Adrenal gland (tissue), 9 donors: ENCODE measurements at regions not wholly inside any gene's neighbourhood (a gene's known extent, or its start where the extent isn't known, plus 50 kb on each side); places are given as distances from the start of the nearest gene placed in this dataset.

Source experiments
- DNase-seq, 7 donors: peaks; one replicate each; pipeline ENCODE4 v3.0.0-alpha.2; 2019 to 2020
- H3K27ac ChIP-seq, 5 donors: fragments of 200-600 bp; sonication (generic) in 4 of 5; 1 replicate in 3 of 5; 2 replicates in 2 of 5; pipeline versions ENCODE4 v1.5.1 to v1.8.0; 2016 to 2020; ENCODE audit warnings: mild to moderate bottlenecking in 1 of 5
- H3K27me3 ChIP-seq: fragments of 200-600 bp; 2 replicates; pipeline ENCODE4 v1.8.0; 2021
- H3K36me3 ChIP-seq, 2 donors: fragments of 200-600 bp; replicated peaks in 1 of 2; 1 replicate in 1 of 2; 2 replicates in 1 of 2; pipeline versions ENCODE4 v1.5.1 to v1.8.0; 2018 to 2022
- H3K4me1 ChIP-seq, 2 donors: fragments of 200-600 bp; replicated peaks in 1 of 2; 1 replicate in 1 of 2; 2 replicates in 1 of 2; pipeline versions ENCODE4 v1.5.1 to v1.8.0; 2018 to 2021
- H3K4me3 ChIP-seq, 4 donors: fragments of 200-600 bp; sonication (generic) in 3 of 4; one replicate each; pipeline ENCODE4 v1.5.1; 2016 to 2018
- H3K9me3 ChIP-seq, 3 donors: fragments of 200-600 bp; sonication (generic) in 1 of 3; replicated peaks in 1 of 3; 1 replicate in 2 of 3; 2 replicates in 1 of 3; pipeline versions ENCODE4 v1.5.1 to v1.8.0; 2016 to 2021
- POLR2A ChIP-seq, 2 donors: fragments of 450-650 bp; IDR thresholded peaks; one replicate each; pipeline ENCODE4 v1.6.1; 2017; ENCODE audit warnings: antibody characterized with exemption in 2 of 2, mild to moderate bottlenecking in 2 of 2, moderate library complexity in 1 of 2
- WGBS, 4 donors: extraction: QIAGEN DNeasy Blood & Tissue Kit in 2 of 4; methylation state at CpG; one replicate each; pipeline versions ENCODE4 v1.1.5 to v1.1.7; 2013 to 2017; 5-methylcytosine and 5-hydroxymethylcytosine counted together
- intact Hi-C, 2 donors: fragments of 100-400 bp; cut with DNase I; formaldehyde crosslinking; loops; one replicate each; pipeline versions ENCODE4 v1.14.1 to v1.15.0; 2022 to 2023
- TF ChIP-seq, protein P1 (sequence below), 6 experiments: fragments of 450-650 bp in 4 of 6; fragments of 200-600 bp in 2 of 6; sonication (generic) in 1 of 6; IDR thresholded peaks; 1 replicate in 5 of 6; 2 replicates in 1 of 6; pipeline versions ENCODE4 v1.5.1 to v1.8.0; 2016 to 2021; ENCODE audit warnings: antibody characterized with exemption in 6 of 6, mild to moderate bottlenecking in 2 of 6, moderate library complexity in 1 of 6
- donor health status: healthy with polysubstance abuse.
- donor health status: Bipolar disorder and iron deficiency.
- donor health status: DM: yes; HTN: yes; CAD: no.
- donor health status: DM: no; HTN: no; CAD: no.
- donor health status: DM: no; HTN: no; CAD: no.

DNA sequence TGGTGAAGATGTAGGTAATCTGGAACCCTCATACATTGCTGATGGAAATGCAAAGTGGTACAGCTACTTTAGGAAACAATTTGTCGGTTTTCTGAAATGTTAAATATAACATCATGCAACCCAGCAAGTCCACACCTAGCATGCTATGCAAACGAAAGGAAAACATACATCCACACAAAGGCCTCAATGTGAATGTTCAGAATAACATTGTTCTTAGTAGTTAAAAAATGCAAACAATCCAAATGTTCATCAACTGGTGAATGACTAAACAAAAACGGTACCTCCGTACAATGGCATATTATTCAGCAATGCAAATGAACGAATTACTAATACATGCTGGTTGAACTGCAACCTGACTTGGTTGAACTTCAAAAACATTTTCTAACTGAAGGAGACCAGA, 423.3 kb upstream of the THRB start:
- H3K9me3 ChIP-seq: no peaks in the 10 kb centered on the region
- TF ChIP-seq, protein P1, sequence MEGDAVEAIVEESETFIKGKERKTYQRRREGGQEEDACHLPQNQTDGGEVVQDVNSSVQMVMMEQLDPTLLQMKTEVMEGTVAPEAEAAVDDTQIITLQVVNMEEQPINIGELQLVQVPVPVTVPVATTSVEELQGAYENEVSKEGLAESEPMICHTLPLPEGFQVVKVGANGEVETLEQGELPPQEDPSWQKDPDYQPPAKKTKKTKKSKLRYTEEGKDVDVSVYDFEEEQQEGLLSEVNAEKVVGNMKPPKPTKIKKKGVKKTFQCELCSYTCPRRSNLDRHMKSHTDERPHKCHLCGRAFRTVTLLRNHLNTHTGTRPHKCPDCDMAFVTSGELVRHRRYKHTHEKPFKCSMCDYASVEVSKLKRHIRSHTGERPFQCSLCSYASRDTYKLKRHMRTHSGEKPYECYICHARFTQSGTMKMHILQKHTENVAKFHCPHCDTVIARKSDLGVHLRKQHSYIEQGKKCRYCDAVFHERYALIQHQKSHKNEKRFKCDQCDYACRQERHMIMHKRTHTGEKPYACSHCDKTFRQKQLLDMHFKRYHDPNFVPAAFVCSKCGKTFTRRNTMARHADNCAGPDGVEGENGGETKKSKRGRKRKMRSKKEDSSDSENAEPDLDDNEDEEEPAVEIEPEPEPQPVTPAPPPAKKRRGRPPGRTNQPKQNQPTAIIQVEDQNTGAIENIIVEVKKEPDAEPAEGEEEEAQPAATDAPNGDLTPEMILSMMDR (IDR thresholded peaks at IDR 0.05): no peak
- TF ChIP-seq POLR2A (IDR thresholded peaks at IDR 0.05): no peak
- no peaks in the 10 kb centered on the region for H3K27me3 ChIP-seq
- H3K4me3 ChIP-seq: no peak overlapping the region
- DNase-seq: no peak
- H3K27ac ChIP-seq: no peak overlapping the region
- no peaks in the 10 kb centered on the region for H3K36me3 ChIP-seq
- H3K4me1 ChIP-seq: no peaks in the 10 kb centered on the region
- intact Hi-C loops: no loop called here
- 81 to 92% (median 89%) methylated on average over 5 of the region's 5 CpGs for WGBS, 4 donors

DNA sequence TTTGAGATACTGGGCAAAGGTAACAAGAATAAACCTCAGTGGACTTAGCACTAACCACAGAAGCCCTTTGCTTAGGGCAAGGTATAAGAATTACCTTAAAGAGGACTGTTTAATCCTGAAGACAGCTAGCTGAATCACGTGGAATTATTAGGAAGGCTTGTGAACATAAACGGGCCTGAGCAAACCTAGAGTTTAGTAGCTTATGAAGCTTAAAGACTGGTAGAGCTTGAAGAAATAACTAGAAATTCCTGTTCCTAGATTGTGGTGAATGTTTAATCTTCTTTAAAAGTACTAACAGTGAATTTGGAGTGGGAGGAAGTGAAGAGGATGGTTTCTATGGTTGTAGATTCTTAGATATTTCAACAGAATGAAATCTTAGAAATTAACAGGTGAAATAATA, 428.9 kb upstream of the THRB start:
- intact Hi-C loops: no loop called here
- Histone ChIP-seq H3K4me1 (no peaks in the 10 kb centered on the region), H3K27ac (no peak overlapping the region), H3K9me3 (no peaks in the 10 kb centered on the region), H3K36me3 (no peaks in the 10 kb centered on the region), H3K4me3 (no peak overlapping the region), H3K27me3 (no peaks in the 10 kb centered on the region)
- TF ChIP-seq, protein P1 (IDR thresholded peaks at IDR 0.05): no peak
- TF ChIP-seq POLR2A (IDR thresholded peaks at IDR 0.05): no peak
- no peak for DNase-seq
- 60 to 80% (median 70%) methylated on average over 2 of the region's 2 CpGs for WGBS, 4 donors

DNA sequence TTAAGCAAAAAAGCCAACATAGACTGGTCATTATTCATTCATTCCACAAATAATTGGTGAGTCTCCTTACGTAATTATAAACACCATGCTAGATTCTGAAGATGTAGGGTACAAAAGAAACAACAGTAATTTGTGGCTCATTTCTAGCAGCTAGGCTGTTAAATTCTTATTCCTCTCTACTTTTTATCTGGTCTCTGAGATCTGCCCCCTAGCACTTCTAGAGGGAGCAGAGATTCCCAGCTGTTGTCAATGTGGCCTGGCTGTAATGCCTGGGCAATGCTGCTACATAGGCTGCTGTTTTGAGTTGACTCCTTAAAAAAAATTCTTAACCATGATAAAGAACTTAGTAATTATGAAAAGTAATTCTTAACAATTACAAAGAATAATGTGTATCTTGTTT, 434.9 kb upstream of the THRB start:
- DNase-seq: no peak
- TF ChIP-seq, protein P1 (IDR thresholded peaks at IDR 0.05): no peak
- 85 to 95% (median 91%) methylated on average over 1 of the region's 1 CpG for WGBS, 4 donors
- Histone ChIP-seq H3K4me3 (no peak overlapping the region), H3K4me1 (no peaks in the 10 kb centered on the region), H3K27ac (no peak overlapping the region), H3K27me3 (no peaks in the 10 kb centered on the region), H3K36me3 (no peaks in the 10 kb centered on the region), H3K9me3 (no peaks in the 10 kb centered on the region)
- intact Hi-C loops: no loop called here

DNA sequence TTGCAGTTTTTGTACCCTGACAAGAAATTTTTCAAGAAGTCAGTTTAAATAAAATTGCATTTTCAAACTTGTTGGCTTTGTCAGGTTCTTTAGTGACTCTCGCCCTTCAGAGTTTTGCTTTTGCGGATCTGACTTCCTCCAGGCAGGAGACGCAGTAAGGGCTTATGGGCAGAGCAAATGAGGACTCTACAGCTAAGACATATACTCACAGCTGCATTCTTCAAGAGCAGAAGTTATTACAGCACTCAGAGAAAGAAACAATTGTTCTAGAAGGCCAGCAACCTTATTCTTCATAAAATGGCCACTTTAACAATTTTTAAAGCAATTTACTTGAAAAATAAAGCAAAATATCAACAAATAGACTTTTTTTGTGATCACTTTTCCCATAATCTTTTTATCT, 438.8 kb upstream of the THRB start:
- H3K36me3 ChIP-seq: no peaks in the 10 kb centered on the region
- TF ChIP-seq POLR2A (IDR thresholded peaks at IDR 0.05): no peak
- TF ChIP-seq, protein P1 (IDR thresholded peaks at IDR 0.05): no peak
- H3K4me3 ChIP-seq: no peak overlapping the region
- H3K27ac ChIP-seq: no peak overlapping the region
- H3K4me1 ChIP-seq: no peaks in the 10 kb centered on the region
- DNase-seq: no peak
- H3K27me3 ChIP-seq: no peaks in the 10 kb centered on the region
- no peaks in the 10 kb centered on the region for H3K9me3 ChIP-seq
- intact Hi-C loops: no loop called here
- 77 to 91% (median 86%) methylated on average over 3 of the region's 3 CpGs for WGBS, 4 donors
